Breast epithelium (tissue), 4 donors: ENCODE measurements at regions not wholly inside any gene's neighbourhood (a gene's known extent, or its start where the extent isn't known, plus 50 kb on each side); places are given as distances from the start of the nearest gene placed in this dataset.
"Not testable (repeated sequence)": the region's sequence is repeated elsewhere in the genome, so short reads cannot be mapped to it uniquely, and the experiment has no call there.

Source experiments
- DNase-seq, 2 donors: peaks; one replicate each; pipeline ENCODE4 v3.0.0-alpha.2; 2019; ENCODE audit warnings: low spot score in 2 of 2
- H3K27ac ChIP-seq, 2 donors: fragments of 200-600 bp; sonication (generic) in 1 of 2; one replicate each; pipeline ENCODE4 v1.5.1; 2016 to 2019; ENCODE audit warnings: mild to moderate bottlenecking in 1 of 2
- H3K27me3 ChIP-seq, 2 donors: fragments of 200-600 bp; sonication (generic) in 1 of 2; one replicate each; pipeline versions ENCODE4 v1.5.1 to v1.6.0; 2017 to 2019; ENCODE audit warnings: control low read depth in 1 of 2, mild to moderate bottlenecking in 1 of 2
- H3K36me3 ChIP-seq: fragments of 200-600 bp; one replicate; pipeline ENCODE4 v1.5.1; 2019
- H3K4me1 ChIP-seq, 2 donors: fragments of 200-600 bp; sonication (generic); one replicate each; pipeline ENCODE4 v1.5.1; 2016 to 2019; ENCODE audit warnings: control low read depth in 1 of 2
- H3K4me3 ChIP-seq, 3 donors: fragments of 200-600 bp; sonication (generic); 1 replicate in 2 of 3; 2 replicates in 1 of 3; pipeline ENCODE4 v1.5.1; 2016 to 2019; ENCODE audit warnings: mild to moderate bottlenecking in 3 of 3, moderate library complexity in 2 of 3
- H3K9me3 ChIP-seq, 2 donors: fragments of 200-600 bp; sonication (generic) in 1 of 2; one replicate each; pipeline ENCODE4 v1.5.1; 2016 to 2019; ENCODE audit warnings: control low read depth in 1 of 2
- CTCF ChIP-seq, 3 donors: fragments of 450-650 bp; IDR thresholded peaks; one replicate each; pipeline ENCODE4 v1.5.1; 2016 to 2017; ENCODE audit warnings: antibody characterized with exemption in 3 of 3, mild to moderate bottlenecking in 3 of 3, moderate library complexity in 3 of 3
- POLR2A ChIP-seq: fragments of 450-650 bp; IDR thresholded peaks from one replicate; pipeline ENCODE4 v1.6.1; 2016; ENCODE audit warnings: antibody characterized with exemption, mild to moderate bottlenecking, moderate library complexity
- POLR2AphosphoS5 ChIP-seq, 3 donors: sonication (generic); formaldehyde crosslinking; IDR thresholded peaks; one replicate each; pipeline ENCODE4 v1.6.1; 2017; ENCODE audit warnings: antibody characterized with exemption in 3 of 3
- intact Hi-C: fragments of 100-400 bp; cut with DNase I; formaldehyde crosslinking; loops from one replicate; pipeline ENCODE4 v1.15.1; 2023; ENCODE audit warnings: low total_unique reads

GRCh38 chr22:22772396-22772795 is 115.2 kb upstream of the IGLL5 start:
- intact Hi-C loops: no loop called here
- H3K27ac ChIP-seq: no peak overlapping the region
- TF ChIP-seq POLR2AphosphoS5 (IDR thresholded peaks at IDR 0.05): no peak
- no peak for TF ChIP-seq CTCF (IDR thresholded peaks at IDR 0.05)
- no peak for TF ChIP-seq POLR2A
- H3K27me3 ChIP-seq: no peaks in the 10 kb centered on the region
- no peaks in the 10 kb centered on the region for H3K36me3 ChIP-seq
- no peaks in the 10 kb centered on the region for H3K4me1 ChIP-seq
- no peak overlapping the region for H3K4me3 ChIP-seq
- DNase-seq: no peak
- no peaks in the 10 kb centered on the region for H3K9me3 ChIP-seq

GRCh38 chr22:22772883-22773282 is 114.7 kb upstream of the IGLL5 start:
- Histone ChIP-seq H3K27me3 (no peaks in the 10 kb centered on the region), H3K9me3 (no peaks in the 10 kb centered on the region), H3K27ac (no peak overlapping the region), H3K4me1 (no peaks in the 10 kb centered on the region), H3K4me3 (no peak overlapping the region), H3K36me3 (no peaks in the 10 kb centered on the region)
- DNase-seq: no peak
- no peak for TF ChIP-seq CTCF (IDR thresholded peaks at IDR 0.05)
- TF ChIP-seq POLR2AphosphoS5 (IDR thresholded peaks at IDR 0.05): no peak
- no peak for TF ChIP-seq POLR2A
- intact Hi-C loops: no loop called here

GRCh38 chr22:22773427-22773826 is 114.2 kb upstream of the IGLL5 start:
- intact Hi-C loops: no loop called here
- no peak for TF ChIP-seq POLR2A
- TF ChIP-seq POLR2AphosphoS5 (IDR thresholded peaks at IDR 0.05): no peak
- no peak for TF ChIP-seq CTCF (IDR thresholded peaks at IDR 0.05)
- Histone ChIP-seq H3K4me1 (no peaks in the 10 kb centered on the region), H3K4me3 (no peak overlapping the region), H3K27ac (no peak overlapping the region), H3K9me3 (no peaks in the 10 kb centered on the region), H3K27me3 (no peaks in the 10 kb centered on the region), H3K36me3 (no peaks in the 10 kb centered on the region)
- no peak for DNase-seq

GRCh38 chr22:22773979-22774604 is 113.5 kb upstream of the IGLL5 start:
- H3K4me1 ChIP-seq: no peaks in the 10 kb centered on the region
- no peak for DNase-seq
- no peak overlapping the region for H3K4me3 ChIP-seq
- intact Hi-C loops: no loop called here
- H3K27ac ChIP-seq: no peak overlapping the region
- TF ChIP-seq CTCF (IDR thresholded peaks at IDR 0.05): no peak
- no peak for TF ChIP-seq POLR2AphosphoS5 (IDR thresholded peaks at IDR 0.05)
- no peak for TF ChIP-seq POLR2A
- no peaks in the 10 kb centered on the region for H3K27me3 ChIP-seq
- H3K36me3 ChIP-seq: no peaks in the 10 kb centered on the region
- no peaks in the 10 kb centered on the region for H3K9me3 ChIP-seq

- intact Hi-C loops: not testable (repeated sequence)
Observed at GRCh38 chr22:22774762-22775161, 112.9 kb upstream of the IGLL5 start.

GRCh38 chr22:22776121-22776520 is 111.5 kb upstream of the IGLL5 start:
- Histone ChIP-seq H3K4me1 (no peaks in the 10 kb centered on the region), H3K27ac (no peak overlapping the region), H3K9me3 (no peaks in the 10 kb centered on the region), H3K4me3 (no peak overlapping the region), H3K36me3 (no peaks in the 10 kb centered on the region), H3K27me3 (no peaks in the 10 kb centered on the region)
- intact Hi-C loops: no loop called here
- no peak for DNase-seq
- TF ChIP-seq CTCF (IDR thresholded peaks at IDR 0.05): no peak
- no peak for TF ChIP-seq POLR2A
- no peak for TF ChIP-seq POLR2AphosphoS5 (IDR thresholded peaks at IDR 0.05)

More at GRCh38 chr22:22774762-22775161, 112.9 kb upstream of the IGLL5 start:
- not testable (repeated sequence) for H3K27ac ChIP-seq, H3K4me1 ChIP-seq, H3K36me3 ChIP-seq, H3K4me3 ChIP-seq, DNase-seq, H3K27me3 ChIP-seq, H3K9me3 ChIP-seq
